GM18868 (cell line): ENCODE measurements at regions not wholly inside any gene's neighbourhood (a gene's known extent, or its start where the extent isn't known, plus 50 kb on each side); places are given as distances from the start of the nearest gene placed in this dataset.
"Not testable (repeated sequence)": the region's sequence is repeated elsewhere in the genome, so short reads cannot be mapped to it uniquely, and the experiment has no call there.

Experiments used
- ATAC-seq: cut with Tn5 transposase; IDR thresholded peaks from one replicate; pipeline ENCODE4 v1.9.1; 2021; ENCODE audit warnings: mild to moderate bottlenecking, moderate library complexity; ENCODE audit not compliant: unreplicated experiment

- ATAC-seq = no peak
These were observed 491.0 kb downstream of the MATN1 start for GRCh38 chr1:30232288-30232899.

GRCh38 chr1:30229960-30230359 lies 493.4 kb downstream of the MATN1 start:
- ATAC-seq = no peak

DNA sequence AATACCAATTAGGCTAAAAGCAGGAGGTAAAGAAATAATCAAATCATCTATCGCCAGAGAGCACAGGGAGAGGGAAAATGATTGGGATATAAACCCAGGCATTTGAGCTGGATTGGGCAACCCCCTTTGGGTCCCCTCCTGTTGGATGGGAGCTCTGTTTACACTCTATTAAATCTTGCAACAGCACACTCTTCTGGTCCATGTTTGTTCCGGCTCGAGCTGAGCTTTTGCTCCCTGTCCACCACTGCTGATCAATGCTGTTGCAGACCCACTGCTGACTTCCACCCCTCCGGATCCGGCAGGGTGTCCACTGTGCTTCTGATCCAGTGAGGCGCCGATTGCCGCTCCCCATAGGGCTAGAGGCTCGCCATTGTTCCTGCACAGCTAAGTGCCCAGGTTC lies 493.8 kb downstream of the MATN1 start:
- ATAC-seq = no peak

DNA sequence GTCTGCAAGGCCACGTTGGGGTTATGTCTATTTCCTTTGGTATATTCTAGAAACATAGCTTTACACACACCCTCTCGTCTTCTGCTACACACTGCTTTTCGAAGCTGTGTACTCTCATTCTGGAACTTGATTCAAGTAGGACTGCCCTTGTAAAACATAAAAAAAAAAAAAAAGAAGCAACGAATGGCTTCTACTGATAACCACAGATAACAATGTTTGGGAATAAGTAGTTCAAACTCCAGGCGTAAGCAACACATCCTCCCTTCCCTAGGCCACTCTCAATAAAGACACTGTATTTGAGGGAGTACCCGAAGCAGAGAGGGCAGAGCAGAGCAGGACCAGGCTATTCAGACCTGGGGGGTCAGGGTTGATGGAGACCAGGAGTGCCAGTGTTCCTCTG lies 496.7 kb downstream of the MATN1 start:
- no peak for ATAC-seq

DNA sequence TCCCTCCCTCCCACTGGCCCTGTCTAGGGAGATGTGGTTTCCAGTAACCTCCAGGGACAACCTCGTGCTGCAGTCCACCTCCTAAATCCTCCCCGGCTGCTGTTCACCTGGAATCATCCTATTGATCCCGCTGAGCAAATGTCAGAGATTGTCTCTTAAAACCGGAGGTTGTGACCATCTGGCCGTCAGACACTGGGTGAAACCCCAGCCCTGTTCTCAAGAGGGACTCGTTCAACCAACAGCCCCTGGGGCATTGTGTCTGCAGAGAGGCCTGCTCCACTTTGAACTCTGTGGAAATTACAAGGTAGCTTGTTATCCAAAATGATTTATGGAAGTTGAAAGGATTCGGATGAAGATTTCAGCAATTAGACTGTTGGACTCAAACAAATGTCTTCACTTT lies 498.0 kb downstream of the MATN1 start:
- no peak for ATAC-seq

GRCh38 chr1:30219675-30220074 lies 503.7 kb downstream of the MATN1 start:
- no peak for ATAC-seq

GRCh38 chr1:30218438-30218837 lies 504.9 kb downstream of the MATN1 start:
- no peak for ATAC-seq

GRCh38 chr1:30216602-30217001 lies 506.8 kb downstream of the MATN1 start:
- ATAC-seq = no peak

DNA sequence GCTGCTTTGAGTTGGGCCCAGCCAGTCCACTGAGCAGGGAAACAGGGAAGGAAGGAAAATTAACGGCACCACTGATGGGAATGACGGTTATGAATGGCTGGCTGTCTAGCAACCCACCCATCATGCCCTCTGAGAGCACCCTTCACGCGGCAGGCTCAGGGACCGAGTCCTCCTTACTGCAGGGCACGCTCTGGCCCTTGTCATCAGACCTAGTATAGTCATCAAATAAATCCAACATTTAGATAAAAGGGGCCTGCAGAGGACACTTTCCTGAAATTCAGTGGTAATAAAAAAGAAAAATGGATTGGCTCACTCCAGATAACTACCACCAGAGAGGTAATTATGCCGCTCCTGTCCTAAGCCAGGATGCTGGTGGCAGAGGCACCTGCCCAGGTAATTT lies 509.4 kb downstream of the MATN1 start:
- no peak for ATAC-seq

DNA sequence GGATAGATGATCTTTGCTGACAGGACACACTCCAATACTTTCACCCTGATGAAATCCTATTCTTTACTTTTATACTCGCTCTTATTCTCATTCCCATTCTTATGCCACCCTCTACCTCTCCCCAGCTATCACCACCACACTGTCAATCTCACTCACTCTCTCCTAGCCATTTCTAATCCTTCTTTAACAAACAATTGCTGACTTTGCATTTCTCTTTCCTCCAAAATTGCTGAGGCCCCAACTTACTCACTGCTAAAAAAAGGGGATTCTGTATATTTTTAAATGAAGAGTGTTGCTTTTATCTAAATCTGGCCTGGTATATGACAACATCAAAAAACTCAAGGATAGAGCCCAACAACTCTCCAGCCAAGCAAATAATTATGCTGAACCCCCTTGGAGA lies 515.4 kb downstream of the MATN1 start:
- not testable (repeated sequence) for ATAC-seq

GRCh38 chr1:30206631-30207030 lies 516.8 kb downstream of the MATN1 start:
- ATAC-seq = not testable (repeated sequence)

DNA sequence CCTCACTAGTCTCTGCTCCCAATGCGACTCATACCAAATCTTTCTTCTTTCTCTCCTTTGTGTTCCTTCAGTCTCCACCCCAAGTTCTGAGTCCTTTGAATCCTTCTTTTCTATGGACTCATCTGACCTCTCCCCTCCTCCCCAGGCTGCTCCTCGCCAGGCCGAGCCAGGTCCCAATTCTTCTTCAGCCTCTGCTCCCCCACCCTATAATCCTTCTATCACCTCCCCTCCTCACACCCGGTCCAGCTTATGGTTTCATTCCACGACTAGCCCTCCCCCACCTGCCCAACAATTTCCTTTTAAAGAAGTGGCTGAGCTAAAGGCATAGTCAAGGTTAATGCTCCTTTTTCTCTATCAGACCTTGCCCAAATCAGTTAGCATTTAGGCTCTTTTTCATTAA lies 518.5 kb downstream of the MATN1 start:
- ATAC-seq = not testable (repeated sequence)

DNA sequence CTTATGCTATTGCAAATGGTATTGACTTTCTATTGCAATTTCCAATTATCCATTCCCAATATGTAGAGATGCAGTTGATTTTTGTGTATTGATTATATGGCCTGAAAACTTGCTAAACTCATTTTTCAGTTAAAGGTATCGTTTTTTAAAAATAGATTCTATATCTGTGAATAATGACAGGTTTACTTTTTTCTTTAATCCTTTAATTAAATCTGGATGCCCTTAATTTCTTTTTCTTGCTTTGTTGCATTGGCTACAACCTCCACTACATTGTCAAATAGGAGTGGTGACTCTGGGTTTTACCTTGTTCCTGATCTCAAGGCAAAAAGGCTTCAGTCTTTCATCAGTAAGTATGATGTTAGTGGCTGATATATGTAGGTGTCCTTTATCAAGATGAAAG lies 522.4 kb downstream of the MATN1 start:
- ATAC-seq = no peak

GRCh38 chr1:30200161-30200560 lies 523.2 kb downstream of the MATN1 start:
- no peak for ATAC-seq

- ATAC-seq = no peak
These were observed 523.8 kb downstream of the MATN1 start for GRCh38 chr1:30199563-30199962.

GRCh38 chr1:30198795-30199403 lies 524.5 kb downstream of the MATN1 start:
- ATAC-seq = no peak

GRCh38 chr1:30198451-30198760 lies 525.0 kb downstream of the MATN1 start:
- no peak for ATAC-seq

GRCh38 chr1:30197639-30198450 lies 525.5 kb downstream of the MATN1 start:
- ATAC-seq = no peak

- no peak for ATAC-seq
These were observed 526.3 kb downstream of the MATN1 start for GRCh38 chr1:30196872-30197638.

DNA sequence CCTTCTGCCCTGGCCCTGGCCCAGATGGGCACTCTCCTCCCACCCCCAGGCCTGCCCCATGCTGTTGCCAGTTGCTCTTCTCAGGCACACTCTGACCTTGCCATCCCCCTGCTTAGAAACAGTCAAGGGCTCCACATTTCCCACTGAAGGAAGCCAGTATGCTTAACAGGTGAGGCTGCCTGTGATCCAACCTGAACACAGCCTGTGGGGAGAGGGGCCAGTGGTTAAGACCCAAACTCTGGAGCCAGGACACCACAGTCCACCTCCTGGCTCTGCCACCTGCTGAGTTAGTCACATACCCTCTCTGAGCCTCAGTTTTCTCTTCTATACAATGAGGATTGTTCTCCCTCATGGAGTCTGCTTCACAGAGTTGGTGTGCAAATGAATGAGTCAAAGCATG lies 526.9 kb downstream of the MATN1 start:
- no peak for ATAC-seq

DNA sequence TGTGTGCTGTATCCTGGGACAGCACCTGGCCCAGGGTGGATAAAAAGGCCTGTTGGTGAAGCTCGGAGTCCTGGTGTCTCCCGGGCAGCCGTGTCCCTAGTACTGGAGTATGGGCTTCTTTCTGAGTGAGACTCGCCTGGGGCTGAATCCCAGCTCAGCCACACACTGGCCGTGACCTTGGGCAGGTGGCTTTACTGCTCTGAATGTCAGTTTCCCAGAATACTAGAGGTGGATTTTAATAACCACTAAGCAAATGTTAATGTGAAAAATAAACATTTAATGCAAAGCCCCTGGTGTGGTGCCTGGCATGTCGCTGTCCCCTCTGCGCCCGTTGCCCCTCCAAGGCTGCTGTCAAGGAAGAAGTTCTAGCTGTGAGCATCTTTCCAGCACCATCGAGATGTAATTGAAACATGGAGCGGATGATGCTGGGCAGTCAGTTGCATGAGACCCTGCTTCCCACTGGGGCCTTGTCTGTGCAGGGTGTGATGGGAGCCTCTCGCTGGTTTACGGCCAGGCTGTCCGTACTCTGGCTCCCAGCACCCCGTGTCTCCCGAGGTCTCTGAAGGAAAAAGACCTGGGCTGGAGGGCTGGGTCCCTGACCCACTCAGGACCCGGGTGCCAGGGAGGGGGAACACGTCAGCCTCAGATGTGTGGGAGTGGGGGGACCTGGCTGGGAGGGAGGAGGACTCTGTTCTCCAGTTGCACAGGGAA lies 527.8 kb downstream of the MATN1 start:
- ATAC-seq = no peak
